Endothelial cell of umbilical vein (primary cell): ENCODE measurements at regions not wholly inside any gene's neighbourhood (a gene's known extent, or its start where the extent isn't known, plus 50 kb on each side); places are given as distances from the start of the nearest gene placed in this dataset.

Experiments
- BruUV-seq: library from RNA; stranded (reverse); fragments of 400-500 nt; replicated peaks from 2 replicates; lab custom pipeline; 2021; lab: Mats Ljungman, UMichigan
- CTCF ChIA-PET: fragments of 300-600, 350-600 bp; sonication (Branson Sonifier 250); formaldehyde crosslinking; loops from one replicate; lab custom pipeline; 2021; ENCODE audit warnings: antibody characterized with exemption, inconsistent platforms; lab: Charles Lee
- POLR2A ChIA-PET: fragments of 300-600, 350-600 bp; sonication (Branson Sonifier 250); formaldehyde crosslinking; loops from one replicate; lab custom pipeline; 2021; ENCODE audit warnings: antibody characterized with exemption, inconsistent platforms; lab: Charles Lee
- DNase-seq: peaks from one replicate; pipeline ENCODE4 v3.0.0-alpha.2; 2011; ENCODE audit warnings: low read depth, low spot score
- FAIRE-seq: peaks from 2 replicates; lab custom pipeline; 2011; peaks lifted over from hg19 to GRCh38; lab: Jason Lieb, UNC
- H2AFZ ChIP-seq: 2 replicates; pipeline ENCODE4 v1.6.0; 2012; ENCODE audit warnings: low read depth, low read length, control low read depth, inconsistent platforms
- H3K27ac ChIP-seq: 2 replicates; pipeline ENCODE4 v1.5.1; 2011; ENCODE audit warnings: low read depth, mild to moderate bottlenecking, control low read depth, low read length, moderate library complexity; ENCODE audit not compliant: insufficient read depth
- H3K27me3 ChIP-seq, 2 experiments: 2 replicates each; pipeline versions ENCODE4 v1.6.0 to v1.6.1; 2011; ENCODE audit warnings: low read length in 2 of 2, mixed read lengths in 1 of 2; ENCODE audit not compliant: control insufficient read depth in 2 of 2, insufficient read depth in 2 of 2
- H3K36me3 ChIP-seq, 2 experiments: 2 replicates in 1 of 2; 3 replicates in 1 of 2; pipeline ENCODE4 v1.5.1; 2011; ENCODE audit warnings: low read length in 2 of 2, mild to moderate bottlenecking in 1 of 2, moderate library complexity in 1 of 2; ENCODE audit not compliant: control insufficient read depth in 2 of 2, insufficient read depth in 2 of 2; ENCODE audit errors: extremely low read depth in 1 of 2
- H3K4me1 ChIP-seq: 3 replicates; pipeline ENCODE4 v1.5.1; 2011; ENCODE audit warnings: mild to moderate bottlenecking, low read length; ENCODE audit not compliant: control insufficient read depth, insufficient read depth; ENCODE audit errors: extremely low read depth
- H3K4me2 ChIP-seq: 2 replicates; pipeline ENCODE4 v1.6.1; 2011; ENCODE audit warnings: low read length, control low read depth, mixed read lengths; ENCODE audit not compliant: insufficient read depth
- H3K4me3 ChIP-seq, 3 experiments: fragments of 200-600 bp in 1 of 3; sonication (generic), shearing (Covaris generic) in 1 of 3; replicated peaks in 1 of 3; 2 replicates each; pipeline ENCODE4 v1.5.1; 2011 to 2016; ENCODE audit warnings: control low read depth in 3 of 3, low read length in 3 of 3, mild to moderate bottlenecking in 2 of 3, inconsistent platforms in 1 of 3, low read depth in 1 of 3, moderate library complexity in 1 of 3; ENCODE audit not compliant: insufficient read depth in 1 of 3
- H3K79me2 ChIP-seq: 2 replicates; pipeline ENCODE4 v1.6.0; 2012; ENCODE audit warnings: low read length, inconsistent platforms; ENCODE audit not compliant: control insufficient read depth, insufficient read depth
- H3K9ac ChIP-seq: replicated peaks from 2 replicates; pipeline ENCODE3; 2011; ENCODE audit warnings: low read length, control low read depth; ENCODE audit not compliant: insufficient read depth; ENCODE audit errors: extremely low read depth
- H3K9me1 ChIP-seq: replicated peaks from 3 replicates; pipeline ENCODE4 v1.6.0; 2011; ENCODE audit warnings: mild to moderate bottlenecking, low read length; ENCODE audit not compliant: control insufficient read depth, insufficient read depth; ENCODE audit errors: extremely low read depth
- H3K9me3 ChIP-seq: replicated peaks from 2 replicates; pipeline ENCODE4 v1.5.1; 2012; ENCODE audit warnings: low read length, inconsistent platforms; ENCODE audit not compliant: control insufficient read depth, insufficient read depth
- H4K20me1 ChIP-seq: replicated peaks from 2 replicates; pipeline ENCODE3; 2011; ENCODE audit warnings: mild to moderate bottlenecking, low read length; ENCODE audit not compliant: control insufficient read depth, insufficient read depth; ENCODE audit errors: extremely low read depth
- EZH2 ChIP-seq: IDR thresholded peaks from 2 replicates; pipeline ENCODE4 v1.6.1; 2012; ENCODE audit warnings: borderline replicate concordance, low read depth, mild to moderate bottlenecking, moderate library complexity, low read length, inconsistent platforms; ENCODE audit not compliant: severe bottlenecking
- FOS ChIP-seq: IDR thresholded peaks from 2 replicates; pipeline ENCODE4 v1.6.1; 2011; ENCODE audit warnings: mild to moderate bottlenecking, low read length, moderate library complexity, borderline replicate concordance; ENCODE audit not compliant: insufficient read depth
- GATA2 ChIP-seq: IDR thresholded peaks from 2 replicates; pipeline ENCODE4 v1.7.0; 2011; ENCODE audit warnings: low read depth, mild to moderate bottlenecking, moderate library complexity, mixed read lengths, low read length; ENCODE audit not compliant: insufficient read length, insufficient read depth
- JUN ChIP-seq: IDR thresholded peaks from 2 replicates; pipeline ENCODE4 v1.6.1; 2011; ENCODE audit warnings: borderline replicate concordance, low read depth; ENCODE audit not compliant: insufficient read length, insufficient read depth
- MAX ChIP-seq: IDR thresholded peaks from 2 replicates; pipeline ENCODE4 v1.6.1; 2011; ENCODE audit not compliant: insufficient read depth, insufficient read length
- MYC ChIP-seq: IDR thresholded peaks from one replicate; pipeline ENCODE4 v1.6.1; 2011; ENCODE audit warnings: mild to moderate bottlenecking, low read depth, low read length
- POLR2A ChIP-seq: IDR thresholded peaks from 2 replicates; pipeline ENCODE4 v1.6.1; 2012; ENCODE audit warnings: low read depth, mild to moderate bottlenecking, control low read depth, low read length
- POLR2AphosphoS5 ChIP-seq: IDR thresholded peaks from 2 replicates; pipeline ENCODE4 v1.6.1; 2012; ENCODE audit warnings: low read depth, mild to moderate bottlenecking, control low read depth, low read length, moderate library complexity; ENCODE audit not compliant: insufficient read depth
- dilution Hi-C: fragments of 300-500 bp; cut with MboI; formaldehyde crosslinking; loops from one replicate; pipeline ENCODE4 v1.15.0; 2019; ENCODE audit warnings: low sequenced_read_pairs; ENCODE audit not compliant: extremely low pct_ligation_motif_present
- intact Hi-C: fragments of 100-400 bp; cut with micrococcal nuclease; formaldehyde crosslinking; loops from one replicate; pipeline ENCODE4 v1.10.0; 2022
- TF ChIP-seq, protein P1 (sequence below), 2 donors: IDR thresholded peaks; 1 replicate in 1 of 2; 2 replicates in 1 of 2; pipeline ENCODE4 v1.5.1; 2011; ENCODE audit warnings: low read length in 2 of 2, mild to moderate bottlenecking in 2 of 2, moderate library complexity in 2 of 2, control low read depth in 1 of 2, inconsistent platforms in 1 of 2, low read depth in 1 of 2; ENCODE audit not compliant: insufficient read depth in 1 of 2; ENCODE audit errors: extremely low read depth in 1 of 2

GRCh38 chr18:24991141-24992060 lies 360.6 kb downstream of the ZNF521 start:
- Histone ChIP-seq H3K36me3 (no peaks in the 10 kb centered on the region), H3K4me2 (peak overlapping the region; percentile 28), H3K9me3 (no peaks in the 10 kb centered on the region), H3K79me2 (no peaks in the 10 kb centered on the region), H3K27me3 (no peaks in the 10 kb centered on the region), H3K27ac (peak overlapping the region; percentile 46), H3K4me3 (no peak overlapping the region), H2AFZ (peak overlapping the region; percentile 49), H4K20me1 (no peaks in the 10 kb centered on the region), H3K9me1 (no peaks in the 10 kb centered on the region), H3K9ac (peak overlapping the region; percentile 6), H3K4me1 (peaks cover 44% of the 10 kb centered on the region)
- dilution Hi-C loops: no loop called here
- ChIA-PET CTCF (interaction anchor here (0.6 kb wide), 1 partner anchor 16 kb away, joined by 3 read pairs; no protein-coding TSS in a partner anchor), POLR2A (no interaction called here)
- TF ChIP-seq POLR2A (no peak), MYC (no peak), GATA2 (no peak), EZH2 (no peak), MAX (no peak), JUN (no peak), FOS (peak; percentile 9), POLR2AphosphoS5 (no peak)
- TF ChIP-seq, protein P1, sequence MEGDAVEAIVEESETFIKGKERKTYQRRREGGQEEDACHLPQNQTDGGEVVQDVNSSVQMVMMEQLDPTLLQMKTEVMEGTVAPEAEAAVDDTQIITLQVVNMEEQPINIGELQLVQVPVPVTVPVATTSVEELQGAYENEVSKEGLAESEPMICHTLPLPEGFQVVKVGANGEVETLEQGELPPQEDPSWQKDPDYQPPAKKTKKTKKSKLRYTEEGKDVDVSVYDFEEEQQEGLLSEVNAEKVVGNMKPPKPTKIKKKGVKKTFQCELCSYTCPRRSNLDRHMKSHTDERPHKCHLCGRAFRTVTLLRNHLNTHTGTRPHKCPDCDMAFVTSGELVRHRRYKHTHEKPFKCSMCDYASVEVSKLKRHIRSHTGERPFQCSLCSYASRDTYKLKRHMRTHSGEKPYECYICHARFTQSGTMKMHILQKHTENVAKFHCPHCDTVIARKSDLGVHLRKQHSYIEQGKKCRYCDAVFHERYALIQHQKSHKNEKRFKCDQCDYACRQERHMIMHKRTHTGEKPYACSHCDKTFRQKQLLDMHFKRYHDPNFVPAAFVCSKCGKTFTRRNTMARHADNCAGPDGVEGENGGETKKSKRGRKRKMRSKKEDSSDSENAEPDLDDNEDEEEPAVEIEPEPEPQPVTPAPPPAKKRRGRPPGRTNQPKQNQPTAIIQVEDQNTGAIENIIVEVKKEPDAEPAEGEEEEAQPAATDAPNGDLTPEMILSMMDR (IDR thresholded peaks at IDR 0.05; ENCODE audit: extremely low read depth in 1 of 2, insufficient read depth in 1 of 2, low read depth in 1 of 2, low read length in 2 of 2): no peak
- DNase-seq: peak; percentile 9
- intact Hi-C loops: loop anchor here (2.0 kb wide), 1 partner anchor 237 kb away; no protein-coding TSS in a partner anchor
- BruUV-seq: no TSS peak
- peak; percentile 83 for FAIRE-seq
